Lung (tissue), 11 donors: ENCODE measurements at regions not wholly inside any gene's neighbourhood (a gene's known extent, or its start where the extent isn't known, plus 50 kb on each side); places are given as distances from the start of the nearest gene placed in this dataset.

Experiments used
- ATAC-seq: fragments of 200-7000 bp; cut with Tn5 transposase; one replicate; pipeline ENCODE4 v1.9.1; 2020; ENCODE audit warnings: moderate number of reproducible peaks; ENCODE audit not compliant: insufficient read depth, low FRiP score
- DNase-seq, 3 donors: peaks; one replicate each; pipeline ENCODE4 v3.0.0-alpha.2; 2013 to 2017
- H3K27ac ChIP-seq, 2 donors: one replicate each; pipeline ENCODE4 v1.5.1; 2013; ENCODE audit warnings: mild to moderate bottlenecking in 2 of 2, moderate library complexity in 2 of 2, control low read depth in 1 of 2, inconsistent platforms in 1 of 2, low read depth in 1 of 2, low read length in 1 of 2
- H3K27me3 ChIP-seq, 3 donors: one replicate each; pipeline ENCODE4 v1.5.1; 2013; ENCODE audit warnings: low read length in 2 of 3; ENCODE audit not compliant: control insufficient read depth in 3 of 3, insufficient read depth in 3 of 3
- H3K36me3 ChIP-seq, 4 donors: one replicate each; pipeline ENCODE4 v1.5.1; 2013; ENCODE audit warnings: low read length in 4 of 4, mild to moderate bottlenecking in 1 of 4, moderate library complexity in 1 of 4; ENCODE audit not compliant: control insufficient read depth in 4 of 4, insufficient read depth in 4 of 4
- H3K4me1 ChIP-seq, 5 donors: one replicate each; pipeline ENCODE4 v1.5.1; 2013; ENCODE audit warnings: low read length in 5 of 5, mild to moderate bottlenecking in 2 of 5, moderate library complexity in 1 of 5; ENCODE audit not compliant: control insufficient read depth in 5 of 5, insufficient read depth in 5 of 5
- H3K4me3 ChIP-seq: one replicate; pipeline ENCODE4 v1.5.1; 2013; ENCODE audit warnings: mild to moderate bottlenecking, control low read depth, moderate library complexity
- H3K9ac ChIP-seq, 2 donors: one replicate each; pipeline ENCODE4 v1.5.1; 2013; ENCODE audit warnings: low read length in 2 of 2, control low read depth in 1 of 2; ENCODE audit not compliant: insufficient read depth in 1 of 2
- H3K9me3 ChIP-seq, 4 donors: one replicate each; pipeline ENCODE4 v1.5.1; 2013; ENCODE audit warnings: low read length in 3 of 4, mild to moderate bottlenecking in 1 of 4, moderate library complexity in 1 of 4; ENCODE audit not compliant: control insufficient read depth in 4 of 4, insufficient read depth in 3 of 4
- WGBS, 2 donors: extraction: QIAGEN DNeasy Blood & Tissue Kit; methylation state at CpG; one replicate each; pipeline ENCODE4 v1.1.7; 2013; 5-methylcytosine and 5-hydroxymethylcytosine counted together
- TF ChIP-seq, protein P1 (sequence below): IDR thresholded peaks from 2 replicates; pipeline ENCODE4 v1.5.1; 2012; ENCODE audit warnings: mild to moderate bottlenecking; ENCODE audit errors: control extremely low read depth, extremely low read depth
- donor health status: control.
- donor health status: control.
- donor health status: Bipolar disorder and iron deficiency.
- donor health status: healthy.
- donor health status: DM: yes; HTN: yes; CAD: no.

DNA sequence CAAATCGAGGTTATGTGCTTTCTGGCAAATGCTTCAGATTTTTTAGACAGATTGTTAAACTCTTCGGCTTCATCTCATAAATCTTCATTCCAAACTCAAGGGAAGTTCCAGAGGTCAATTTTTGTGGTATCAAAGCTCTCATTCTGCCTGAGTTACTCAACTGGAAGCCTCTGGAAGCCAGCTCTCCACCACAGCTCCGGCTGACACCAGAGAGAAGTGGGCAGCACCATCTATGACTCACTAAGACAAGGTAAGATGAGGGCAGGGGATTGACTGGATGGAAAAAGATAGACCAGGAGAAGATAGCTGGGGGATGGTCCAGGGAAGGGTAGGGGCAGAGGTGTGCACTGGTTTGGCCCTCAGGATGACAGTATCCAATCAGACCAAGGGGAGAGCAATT, 137.3 kb upstream of the HNRNPA3 start:
- Histone ChIP-seq H3K27ac (no peak overlapping the region), H3K9ac (no peak overlapping the region), H3K4me3 (no peak overlapping the region), H3K27me3 (no peaks in the 10 kb centered on the region), H3K9me3 (no peaks in the 10 kb centered on the region), H3K4me1 (peaks cover 0 to 5% (median 0%) of the 10 kb centered on the region in 5 donors), H3K36me3 (no peaks in the 10 kb centered on the region)
- 29 to 52% methylated on average over 3 of the region's 3 CpGs for WGBS, 2 donors
- TF ChIP-seq, protein P1, sequence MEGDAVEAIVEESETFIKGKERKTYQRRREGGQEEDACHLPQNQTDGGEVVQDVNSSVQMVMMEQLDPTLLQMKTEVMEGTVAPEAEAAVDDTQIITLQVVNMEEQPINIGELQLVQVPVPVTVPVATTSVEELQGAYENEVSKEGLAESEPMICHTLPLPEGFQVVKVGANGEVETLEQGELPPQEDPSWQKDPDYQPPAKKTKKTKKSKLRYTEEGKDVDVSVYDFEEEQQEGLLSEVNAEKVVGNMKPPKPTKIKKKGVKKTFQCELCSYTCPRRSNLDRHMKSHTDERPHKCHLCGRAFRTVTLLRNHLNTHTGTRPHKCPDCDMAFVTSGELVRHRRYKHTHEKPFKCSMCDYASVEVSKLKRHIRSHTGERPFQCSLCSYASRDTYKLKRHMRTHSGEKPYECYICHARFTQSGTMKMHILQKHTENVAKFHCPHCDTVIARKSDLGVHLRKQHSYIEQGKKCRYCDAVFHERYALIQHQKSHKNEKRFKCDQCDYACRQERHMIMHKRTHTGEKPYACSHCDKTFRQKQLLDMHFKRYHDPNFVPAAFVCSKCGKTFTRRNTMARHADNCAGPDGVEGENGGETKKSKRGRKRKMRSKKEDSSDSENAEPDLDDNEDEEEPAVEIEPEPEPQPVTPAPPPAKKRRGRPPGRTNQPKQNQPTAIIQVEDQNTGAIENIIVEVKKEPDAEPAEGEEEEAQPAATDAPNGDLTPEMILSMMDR = no peak
- DNase-seq (no peak), ATAC-seq (no peak)

DNA sequence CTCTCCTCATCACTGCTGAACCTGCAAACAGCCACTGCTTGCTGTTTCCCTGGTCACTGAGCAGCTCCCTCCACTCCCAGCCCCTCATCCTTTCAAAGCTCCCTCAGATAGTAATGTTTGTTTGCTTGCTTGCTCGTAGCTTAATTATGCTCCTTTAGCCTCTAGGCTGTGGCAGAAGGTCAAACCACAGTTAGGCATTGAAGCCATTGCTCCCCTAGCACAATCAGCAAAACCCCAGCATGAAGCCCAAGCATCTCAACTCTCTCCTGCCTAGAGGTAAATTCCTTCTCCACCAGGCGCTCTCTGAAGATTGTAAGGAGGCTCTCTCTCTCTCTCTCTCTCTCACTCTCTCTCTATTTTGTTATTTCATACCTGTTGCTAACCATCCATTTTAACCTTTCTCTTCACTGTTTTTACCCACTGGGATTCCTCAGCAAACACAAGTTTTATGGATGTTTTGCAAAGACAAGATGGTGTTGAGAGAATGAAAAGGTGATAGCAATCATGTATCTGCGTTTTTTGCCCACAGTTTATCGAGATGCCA, 135.9 kb upstream of the HNRNPA3 start:
- no peak overlapping the region for H3K27ac ChIP-seq
- TF ChIP-seq, protein P1 = no peak
- no peak for ATAC-seq

DNA sequence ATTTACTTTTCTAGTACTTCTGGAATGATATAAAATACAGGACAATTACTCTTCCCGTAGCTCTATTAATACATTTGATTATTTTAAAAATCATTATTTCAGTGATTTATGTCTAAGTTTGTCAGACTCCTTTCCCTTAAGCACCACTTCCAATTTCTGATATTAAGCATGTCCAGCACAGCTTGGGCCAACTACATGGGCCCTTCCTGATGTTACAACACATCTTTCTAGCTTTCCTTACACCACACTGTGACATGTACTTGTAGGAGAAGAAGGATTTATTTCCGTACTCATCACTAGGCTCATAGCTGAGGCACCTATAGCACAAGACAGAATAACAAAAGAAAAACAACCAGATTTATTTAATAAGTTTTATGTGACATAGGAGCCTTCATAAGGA, 134.8 kb upstream of the HNRNPA3 start:
- WGBS, 2 donors = 66 to 69% methylated on average over 2 of the region's 2 CpGs
- H3K4me1 ChIP-seq = no peaks in the 10 kb centered on the region
- DNase-seq = no peak
- no peaks in the 10 kb centered on the region for H3K27me3 ChIP-seq
- H3K36me3 ChIP-seq = no peaks in the 10 kb centered on the region
- H3K9ac ChIP-seq = no peak overlapping the region
- H3K4me3 ChIP-seq = no peak overlapping the region
- ATAC-seq = no peak
- no peaks in the 10 kb centered on the region for H3K9me3 ChIP-seq
- TF ChIP-seq, protein P1 = no peak
- no peak overlapping the region for H3K27ac ChIP-seq

More for the DNA sequence above, 135.9 kb upstream of the HNRNPA3 start:
- no peaks in the 10 kb centered on the region for H3K36me3 ChIP-seq
- no peaks in the 10 kb centered on the region for H3K9me3 ChIP-seq
- WGBS, 2 donors = 87 to 92% methylated on average over 4 of the region's 4 CpGs
- no peaks in the 10 kb centered on the region for H3K4me1 ChIP-seq
- H3K9ac ChIP-seq = no peak overlapping the region
- DNase-seq = no peak
- no peaks in the 10 kb centered on the region for H3K27me3 ChIP-seq
- H3K4me3 ChIP-seq = no peak overlapping the region

DNA sequence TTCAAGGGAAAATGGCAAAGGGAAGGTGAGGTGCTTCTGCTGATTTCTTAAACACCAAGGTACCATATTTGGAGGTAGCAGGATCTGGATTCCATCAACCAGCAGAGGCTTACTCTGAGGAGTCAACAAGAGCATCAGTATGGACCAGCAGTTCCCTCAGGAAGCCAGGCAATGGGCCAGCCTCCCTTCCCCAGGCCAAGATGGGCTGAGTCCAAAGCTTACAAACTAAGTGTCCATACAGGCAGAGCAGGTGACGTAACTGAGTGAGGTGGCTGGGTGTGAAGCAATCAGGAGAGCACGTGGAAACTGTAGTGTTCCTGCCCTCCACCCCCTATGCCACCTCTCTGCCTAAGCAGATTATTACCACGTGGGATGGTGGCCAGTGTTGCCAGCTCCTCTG, 134.2 kb upstream of the HNRNPA3 start:
- no peak overlapping the region for H3K4me3 ChIP-seq
- WGBS, 2 donors = 38 to 39% methylated on average over 3 of the region's 3 CpGs
- no peak for DNase-seq

More for the DNA sequence above, 134.2 kb upstream of the HNRNPA3 start:
- no peak overlapping the region for H3K27ac ChIP-seq
- H3K27me3 ChIP-seq = no peaks in the 10 kb centered on the region
- peak; percentile 56 for ATAC-seq
- H3K9me3 ChIP-seq = no peaks in the 10 kb centered on the region
- H3K36me3 ChIP-seq = no peaks in the 10 kb centered on the region
- H3K4me1 ChIP-seq = no peaks in the 10 kb centered on the region
- TF ChIP-seq, protein P1 = no peak
- H3K9ac ChIP-seq = no peak overlapping the region
